ENCODE measurements at regions not wholly inside any gene's neighbourhood (a gene's known extent, or its start where the extent isn't known, plus 50 kb on each side); places are given as distances from the start of the nearest gene placed in this dataset.

DNA sequence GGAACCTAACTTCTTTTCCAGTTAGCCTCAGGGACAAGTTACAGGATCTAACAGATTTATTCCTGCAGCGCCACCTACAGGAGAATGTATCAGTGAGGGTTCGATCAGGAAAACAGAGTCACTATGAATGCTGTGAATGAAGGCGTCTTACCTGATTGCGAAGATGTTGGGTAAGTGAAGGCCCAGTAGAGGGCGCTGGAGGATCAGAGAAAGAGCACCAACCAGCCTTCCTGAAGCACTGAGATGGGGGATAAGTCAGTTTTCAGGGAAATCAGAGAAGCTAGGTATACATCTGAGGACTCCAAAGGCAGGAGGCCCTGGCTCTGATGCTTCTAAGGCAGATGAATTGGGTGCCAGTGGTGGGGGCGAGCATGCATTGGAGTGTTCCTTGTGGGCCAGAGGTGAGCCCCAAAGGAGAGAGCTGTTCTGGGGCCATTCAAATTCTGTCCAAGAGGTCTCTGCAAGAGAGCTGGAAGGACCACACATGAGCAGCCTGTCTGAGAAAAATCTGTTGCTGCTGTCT, 169.9 kb upstream of the AADAT start:
- peak; percentile 92 for DNase-seq
- TF ChIP-seq EZH2 (optimal IDR thresholded peaks at IDR 0.05; ENCODE audit: low read depth, low read length) (no peak), EZH2phosphoT487 (IDR thresholded peaks at IDR 0.05; ENCODE audit: low read length) (no peak), CTCF (IDR thresholded peaks at IDR 0.05; ENCODE audit: low read length) (peak; percentile 99)
- H3K36me3 ChIP-seq (replicated peaks; ENCODE audit: insufficient read depth, low read length): no peaks in the 10 kb centered on the region
- H4K20me1 ChIP-seq (ENCODE audit: insufficient read depth, low read length): no peaks in the 10 kb centered on the region
- H3K79me2 ChIP-seq (ENCODE audit: low read length): no peaks in the 10 kb centered on the region
- H3K27ac ChIP-seq (ENCODE audit: low read length): no peak overlapping the region
- no peaks in the 10 kb centered on the region for H3K9me2 ChIP-seq (replicated peaks; ENCODE audit: insufficient read depth, low read length)
- no peaks in the 10 kb centered on the region for H3K27me3 ChIP-seq (replicated peaks; ENCODE audit: insufficient read depth, low read length)
- H3K4me1 ChIP-seq (ENCODE audit: low read length): no peaks in the 10 kb centered on the region
- H3K4me3 ChIP-seq (ENCODE audit: low read length): no peak overlapping the region
- no peak overlapping the region for H3K4me2 ChIP-seq (ENCODE audit: low read depth, low read length)
- no peak overlapping the region for H3K9ac ChIP-seq (ENCODE audit: low read length)
- no peaks in the 10 kb centered on the region for H3K9me3 ChIP-seq (replicated peaks; ENCODE audit: insufficient read depth, low read length)
- H2AFZ ChIP-seq (ENCODE audit: low read length): no peak overlapping the region
- H3F3A ChIP-seq (ENCODE audit: insufficient read depth, low read length): no peaks in the 10 kb centered on the region

GRCh38 chr4:170256807-170257206, 167.1 kb upstream of the AADAT start:
- H3K27ac ChIP-seq (ENCODE audit: low read length): no peak overlapping the region
- TF ChIP-seq EZH2phosphoT487 (IDR thresholded peaks at IDR 0.05; ENCODE audit: low read length): no peak
- no peak for TF ChIP-seq CTCF (IDR thresholded peaks at IDR 0.05; ENCODE audit: low read length)
- TF ChIP-seq EZH2 (optimal IDR thresholded peaks at IDR 0.05; ENCODE audit: low read depth, low read length): no peak
- no peak for DNase-seq

GRCh38 chr4:170248576-170248975, 158.8 kb upstream of the AADAT start:
- Histone ChIP-seq H3K79me2 (ENCODE audit: low read length) (no peaks in the 10 kb centered on the region), H3K4me2 (ENCODE audit: low read depth, low read length) (no peak overlapping the region), H3K9ac (ENCODE audit: low read length) (no peak overlapping the region), H3K4me3 (ENCODE audit: low read length) (no peak overlapping the region), H3K27me3 (replicated peaks; ENCODE audit: insufficient read depth, low read length) (no peaks in the 10 kb centered on the region), H3K9me3 (replicated peaks; ENCODE audit: insufficient read depth, low read length) (no peaks in the 10 kb centered on the region), H3K36me3 (replicated peaks; ENCODE audit: insufficient read depth, low read length) (no peaks in the 10 kb centered on the region), H4K20me1 (ENCODE audit: insufficient read depth, low read length) (no peaks in the 10 kb centered on the region), H2AFZ (ENCODE audit: low read length) (no peak overlapping the region), H3F3A (ENCODE audit: insufficient read depth, low read length) (no peaks in the 10 kb centered on the region), H3K9me2 (replicated peaks; ENCODE audit: insufficient read depth, low read length) (no peaks in the 10 kb centered on the region), H3K4me1 (ENCODE audit: low read length) (no peaks in the 10 kb centered on the region), H3K27ac (ENCODE audit: low read length) (no peak overlapping the region)
- TF ChIP-seq EZH2 (optimal IDR thresholded peaks at IDR 0.05; ENCODE audit: low read depth, low read length) (no peak), EZH2phosphoT487 (IDR thresholded peaks at IDR 0.05; ENCODE audit: low read length) (no peak), CTCF (IDR thresholded peaks at IDR 0.05; ENCODE audit: low read length) (no peak)
- DNase-seq: no peak

More at GRCh38 chr4:170256807-170257206, 167.1 kb upstream of the AADAT start:
- H3K9me3 ChIP-seq (replicated peaks; ENCODE audit: insufficient read depth, low read length): no peaks in the 10 kb centered on the region
- H3F3A ChIP-seq (ENCODE audit: insufficient read depth, low read length): no peaks in the 10 kb centered on the region
- no peak overlapping the region for H3K9ac ChIP-seq (ENCODE audit: low read length)
- no peaks in the 10 kb centered on the region for H3K36me3 ChIP-seq (replicated peaks; ENCODE audit: insufficient read depth, low read length)
- H3K4me2 ChIP-seq (ENCODE audit: low read depth, low read length): no peak overlapping the region
- H3K4me1 ChIP-seq (ENCODE audit: low read length): no peaks in the 10 kb centered on the region
- no peaks in the 10 kb centered on the region for H3K27me3 ChIP-seq (replicated peaks; ENCODE audit: insufficient read depth, low read length)
- H2AFZ ChIP-seq (ENCODE audit: low read length): no peak overlapping the region
- no peaks in the 10 kb centered on the region for H3K9me2 ChIP-seq (replicated peaks; ENCODE audit: insufficient read depth, low read length)
- no peaks in the 10 kb centered on the region for H3K79me2 ChIP-seq (ENCODE audit: low read length)
- no peak overlapping the region for H3K4me3 ChIP-seq (ENCODE audit: low read length)
- H4K20me1 ChIP-seq (ENCODE audit: insufficient read depth, low read length): no peaks in the 10 kb centered on the region
